Hepatic stellate cell (primary cell): ENCODE measurements at regions not wholly inside any gene's neighbourhood (a gene's known extent, or its start where the extent isn't known, plus 50 kb on each side); places are given as distances from the start of the nearest gene placed in this dataset.
"Not testable (repeated sequence)": the region's sequence is repeated elsewhere in the genome, so short reads cannot be mapped to it uniquely, and the experiment has no call there.

Experiments
- DNase-seq: peaks from one replicate; pipeline ENCODE4 v3.0.0; 2011; ENCODE audit warnings: low spot score

DNA sequence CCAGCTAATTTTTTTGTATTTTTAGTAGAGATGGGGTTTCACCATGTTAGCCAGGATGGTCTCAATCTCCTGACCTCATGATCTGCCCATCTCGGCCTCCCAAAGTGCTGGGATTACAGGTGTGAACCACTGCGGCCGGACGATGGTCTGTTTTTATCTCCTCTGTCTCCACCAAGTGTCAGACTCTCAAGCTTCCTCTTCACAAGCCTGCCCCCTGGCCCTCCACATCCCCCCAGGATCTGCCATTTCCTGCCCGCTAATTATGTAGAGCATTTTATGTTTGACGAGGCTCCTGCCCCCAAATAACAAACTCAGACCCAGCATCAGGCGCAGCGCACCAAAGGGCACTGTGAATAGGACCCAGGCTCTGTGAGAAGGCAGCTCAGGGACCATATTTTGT, 101.8 kb upstream of the PCBD1 start:
- DNase-seq = not testable (repeated sequence)

DNA sequence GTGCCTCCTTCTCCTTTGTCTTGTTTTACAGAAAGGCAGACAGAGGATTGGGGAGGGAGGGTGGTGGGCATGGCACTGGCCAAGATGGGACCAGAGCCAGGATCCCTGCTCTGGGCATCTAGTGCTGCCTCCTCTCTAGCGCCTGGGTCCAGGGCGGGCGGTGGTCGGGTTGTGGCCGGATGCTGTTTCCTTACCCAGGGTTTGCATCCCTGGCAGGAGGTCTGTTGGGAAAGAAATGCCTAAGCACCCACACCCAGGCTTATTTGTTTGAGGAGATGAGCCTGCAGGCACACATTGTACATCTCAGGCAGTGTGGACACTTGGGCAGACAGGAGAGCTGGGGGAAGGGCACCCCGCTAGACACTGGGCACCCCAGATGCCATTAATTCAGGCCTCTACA, 102.3 kb upstream of the PCBD1 start:
- no peak for DNase-seq

DNA sequence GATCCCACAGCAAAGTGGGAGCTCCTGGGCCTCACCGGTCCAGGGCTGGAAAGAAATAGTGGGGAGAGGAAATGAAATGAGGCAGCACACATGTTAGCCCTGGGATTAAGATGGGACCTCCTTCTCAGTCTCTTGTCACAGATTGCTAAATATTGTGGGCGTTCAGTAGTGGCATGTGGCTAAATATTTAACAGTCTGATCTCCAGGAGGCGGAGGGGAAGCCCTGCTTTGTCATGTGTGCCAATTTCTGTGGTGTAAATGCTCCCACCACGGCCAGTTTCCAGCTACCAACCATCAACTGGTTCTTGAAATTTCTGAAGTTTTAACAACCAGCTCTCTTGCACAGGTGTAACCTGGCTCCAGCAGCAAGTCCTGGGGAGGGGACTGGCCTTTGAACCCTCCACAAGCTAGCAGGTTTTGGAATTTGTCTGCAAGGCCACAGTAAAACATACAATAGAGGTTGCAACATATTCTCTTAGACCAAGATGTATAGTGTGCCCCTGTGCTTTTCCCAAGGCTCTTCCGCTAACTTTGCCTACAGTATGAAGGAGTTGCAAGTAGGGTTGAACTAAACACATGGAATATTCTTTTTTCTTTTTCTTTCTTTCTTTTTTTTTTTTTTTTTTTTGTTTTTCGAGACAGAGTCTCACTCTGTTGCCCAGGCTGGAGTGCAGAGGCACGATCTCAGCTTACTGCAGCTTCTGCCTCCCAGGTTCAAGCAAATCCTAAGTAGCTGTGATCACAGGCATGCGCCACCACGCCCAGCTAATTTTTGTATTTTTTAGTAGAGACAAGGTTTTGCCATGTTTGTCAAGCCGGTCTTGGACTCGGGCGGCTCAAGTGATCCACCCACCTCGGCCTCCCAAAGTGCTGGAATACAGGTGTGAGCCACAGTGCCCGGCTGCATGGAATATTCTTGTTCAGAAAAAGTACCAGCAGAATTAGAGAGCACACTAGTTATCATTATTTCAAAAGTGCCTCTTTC, 103.1 kb upstream of the PCBD1 start:
- no peak for DNase-seq

DNA sequence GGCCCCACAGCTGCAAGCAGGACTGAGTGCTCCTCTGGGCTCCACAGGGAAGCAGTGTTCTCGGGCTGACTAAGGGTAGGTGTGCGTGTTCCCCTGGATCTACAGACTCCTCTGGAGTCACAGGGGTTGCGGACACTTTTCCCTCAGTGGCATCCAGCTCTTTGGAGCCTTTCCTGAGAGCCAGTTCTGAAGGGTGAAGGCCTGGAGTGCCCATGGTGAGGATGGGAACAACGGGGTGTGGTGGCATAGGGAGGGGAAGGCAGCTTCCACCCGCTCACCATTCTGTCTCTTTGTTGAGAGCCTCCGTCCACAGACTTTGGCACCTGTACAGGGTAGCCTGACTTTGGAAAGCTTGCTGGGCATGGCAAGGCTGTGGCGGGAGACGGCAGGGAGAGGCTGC, 104.1 kb upstream of the PCBD1 start:
- DNase-seq = no peak

DNA sequence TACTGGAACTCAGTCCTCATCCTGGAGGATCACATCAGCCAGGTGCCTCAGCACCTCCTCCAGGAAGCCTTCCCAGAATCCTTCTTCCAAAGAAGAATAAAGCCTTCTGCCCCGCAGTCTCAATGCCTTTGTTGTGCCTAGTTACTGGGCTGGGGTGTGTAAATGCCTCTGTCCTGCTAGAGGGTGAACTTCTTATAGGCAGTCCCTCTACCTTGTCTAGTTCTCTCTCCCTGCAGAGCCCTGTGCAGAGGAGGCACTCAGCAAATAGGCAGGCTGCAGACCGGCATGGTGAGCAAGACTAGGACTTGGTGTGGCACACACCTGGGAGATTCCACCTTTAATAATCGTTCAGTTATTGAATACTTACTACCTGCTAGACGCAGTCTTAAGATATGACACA, 104.7 kb upstream of the PCBD1 start:
- DNase-seq = no peak

DNA sequence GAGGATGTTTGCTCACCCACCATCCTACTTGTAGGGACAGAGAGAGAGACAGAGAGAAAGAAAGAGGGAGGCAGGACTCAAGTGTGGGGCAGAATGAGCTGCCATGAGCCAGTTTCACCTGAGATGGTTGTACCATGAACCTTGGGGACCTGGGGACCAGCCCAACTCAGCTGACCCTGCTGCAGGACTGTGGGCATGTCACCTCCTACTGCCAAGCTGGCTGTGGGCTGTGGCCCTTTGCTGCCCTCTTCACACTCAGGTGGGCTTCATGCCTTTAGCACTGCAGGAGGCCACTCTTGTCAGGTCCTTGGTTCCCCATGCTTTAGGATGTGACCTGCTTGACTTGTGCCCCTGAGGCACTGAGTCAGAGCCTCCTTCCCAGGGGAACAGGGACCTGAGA, 108.2 kb upstream of the PCBD1 start:
- DNase-seq = no peak

DNA sequence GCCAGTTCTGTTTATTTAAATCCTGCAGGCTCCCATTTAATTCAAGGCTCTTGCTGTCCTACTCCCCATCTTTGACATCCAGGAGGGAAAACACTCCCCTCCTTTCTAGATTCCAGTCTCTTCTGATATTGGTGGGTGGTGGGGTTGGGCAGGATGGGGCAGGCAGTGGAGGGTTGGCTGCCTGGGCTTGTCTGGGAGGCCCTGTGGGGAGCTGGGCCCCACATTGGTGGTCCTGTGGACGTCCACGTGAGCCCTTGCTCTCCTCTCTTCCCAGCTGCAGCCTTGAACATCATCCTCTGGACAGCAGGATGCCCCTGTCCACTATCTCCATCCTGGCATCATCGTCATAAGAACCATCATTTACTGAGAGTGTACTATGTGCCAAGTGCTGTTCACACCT, 108.9 kb upstream of the PCBD1 start:
- DNase-seq = no peak

DNA sequence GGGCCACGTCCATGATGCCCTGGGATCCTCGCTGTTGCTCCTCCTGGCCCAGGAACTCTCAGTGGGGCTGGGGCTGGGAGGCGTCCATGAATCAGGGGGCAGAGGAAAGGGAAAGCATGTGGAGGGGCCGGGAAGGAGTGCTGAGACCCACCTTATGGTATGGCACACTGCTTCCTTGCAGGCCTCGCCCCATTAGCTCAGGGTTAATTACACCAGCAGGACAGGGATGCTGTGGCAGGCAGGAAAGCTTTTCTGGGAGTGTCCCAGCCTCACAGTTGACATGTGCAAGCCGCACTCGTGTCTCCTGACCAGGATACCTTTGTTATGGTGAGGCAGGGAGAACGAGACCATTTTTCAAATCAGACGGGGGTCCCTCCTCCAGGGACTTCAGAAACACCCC, 109.7 kb upstream of the PCBD1 start:
- DNase-seq = no peak

DNA sequence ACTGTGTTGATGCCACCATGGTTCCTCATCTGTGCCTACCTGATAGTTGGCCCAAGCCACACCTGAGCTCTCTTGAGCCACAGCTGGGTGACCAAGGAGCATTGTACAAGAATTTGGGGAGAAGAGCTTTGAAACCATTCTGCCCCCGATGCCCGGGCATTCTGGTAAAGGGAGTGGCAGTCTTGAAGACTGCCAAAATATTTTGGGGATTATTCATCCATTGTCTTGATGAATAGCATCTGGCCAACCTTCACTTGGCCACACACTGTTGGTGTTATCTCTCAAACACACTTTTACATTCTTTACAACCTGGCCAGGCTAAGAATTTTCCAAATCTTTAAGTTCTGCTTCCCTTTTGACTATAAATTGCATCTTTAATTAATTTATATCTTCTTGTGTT, 113.1 kb upstream of the PCBD1 start:
- DNase-seq = no peak

DNA sequence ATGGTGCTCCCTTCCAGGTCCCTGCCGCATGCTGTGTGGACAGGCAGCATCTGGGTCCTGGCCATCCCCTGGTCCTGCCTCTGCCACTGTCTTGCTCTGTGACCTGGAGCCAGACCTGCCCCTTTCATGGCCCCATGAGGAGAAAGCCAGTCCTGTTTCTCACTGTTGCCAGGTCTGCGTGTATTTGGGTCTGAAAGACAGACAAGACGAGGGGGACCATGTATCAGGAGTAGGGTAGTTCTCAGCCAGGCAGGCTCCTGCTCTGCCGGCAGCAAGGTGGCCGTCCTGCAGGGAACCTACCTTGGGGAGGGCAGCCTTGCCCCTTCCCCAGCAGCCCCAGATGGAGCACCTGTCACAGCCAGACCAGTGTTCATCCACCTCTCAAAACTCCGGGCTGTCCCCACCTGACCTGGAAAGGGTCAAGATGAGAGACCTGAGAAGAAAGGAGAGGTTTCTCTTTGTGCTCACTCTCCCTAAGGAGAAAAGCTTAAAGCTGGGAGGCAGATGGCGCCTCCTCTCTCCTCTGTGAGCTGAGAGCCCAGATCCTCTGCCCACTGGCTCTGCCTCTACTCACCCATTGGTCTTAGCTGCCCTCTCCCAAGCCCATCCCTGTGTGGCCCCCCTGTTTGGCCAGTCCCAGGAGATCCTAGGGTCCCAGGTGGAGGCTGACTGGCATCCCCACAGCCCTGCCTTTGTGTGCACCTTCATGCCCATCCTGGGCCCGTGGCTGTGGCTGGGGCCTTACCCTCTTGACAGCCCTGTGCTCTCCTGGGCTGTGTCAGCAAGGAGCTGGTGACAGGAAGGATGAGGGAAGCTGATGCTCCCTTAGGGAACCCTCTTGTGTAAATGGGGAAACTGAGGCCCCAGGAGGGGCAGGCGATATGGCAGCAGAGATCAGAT, 116.1 kb upstream of the PCBD1 start:
- no peak for DNase-seq

DNA sequence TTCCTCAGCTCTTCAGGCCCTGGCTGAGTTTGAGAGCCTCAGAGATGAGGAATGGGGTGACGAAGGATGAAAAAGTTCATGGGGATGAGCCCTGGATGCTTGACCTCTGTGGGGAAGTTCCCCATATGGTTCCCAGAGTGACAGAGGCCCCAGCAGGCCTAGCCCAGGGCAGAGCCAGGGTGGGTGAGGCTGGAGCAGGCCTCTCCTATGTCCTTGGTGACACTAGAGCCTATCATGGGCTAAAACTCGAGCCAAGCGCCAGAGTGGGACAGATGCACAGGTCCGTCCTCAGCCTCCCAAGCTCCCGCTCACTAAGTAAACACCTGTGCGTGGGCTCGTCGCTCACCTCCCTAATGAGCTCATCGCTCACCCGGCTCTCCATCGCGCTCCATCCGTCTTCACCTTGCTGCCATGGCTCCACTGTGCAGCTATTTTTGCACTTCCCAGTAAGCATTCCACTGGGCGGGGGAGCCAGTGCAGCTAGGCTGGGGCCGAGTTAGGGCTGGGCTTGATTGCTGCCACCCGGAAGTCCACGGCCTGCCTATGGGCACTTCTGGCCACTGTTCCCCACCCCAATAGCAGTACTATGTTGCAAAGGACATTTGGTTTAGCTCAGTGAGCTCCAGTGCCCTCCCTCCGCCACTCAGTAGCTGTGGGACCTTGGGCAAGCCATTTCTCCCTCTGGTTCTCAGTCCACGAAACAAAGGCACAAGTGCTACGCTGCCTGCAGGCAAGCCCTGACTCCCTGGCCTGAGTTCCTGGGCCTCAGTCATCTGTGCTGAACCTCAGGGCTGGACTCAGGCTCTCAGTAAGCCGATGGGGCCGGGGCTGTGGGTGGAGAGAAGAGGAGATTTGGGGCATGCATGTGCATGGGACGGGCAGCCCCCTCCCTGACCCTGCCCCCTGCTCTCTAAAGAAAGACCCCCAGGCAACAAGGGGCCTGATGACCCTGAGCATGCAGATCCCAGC, 117.3 kb upstream of the PCBD1 start:
- DNase-seq = no peak

DNA sequence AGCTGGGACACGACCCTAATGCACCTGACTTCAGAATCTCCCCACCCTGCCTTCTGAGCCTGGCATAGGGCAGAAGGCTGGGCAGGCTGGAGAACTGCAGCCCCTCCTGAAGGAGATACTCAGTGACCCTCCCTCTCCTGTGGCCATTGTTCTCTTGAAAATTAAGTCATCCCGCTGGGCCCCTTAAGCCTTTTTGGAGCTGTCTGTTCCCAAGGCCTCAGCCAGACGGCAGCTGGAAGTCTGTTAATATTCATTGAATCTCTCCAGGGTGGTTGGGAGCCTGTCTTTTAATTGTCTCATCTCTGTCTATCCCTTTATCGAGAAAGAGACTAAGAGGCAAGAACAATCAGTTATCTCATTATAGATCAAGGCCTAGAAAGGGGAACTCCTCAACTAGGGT, 118.1 kb upstream of the PCBD1 start:
- DNase-seq = no peak

DNA sequence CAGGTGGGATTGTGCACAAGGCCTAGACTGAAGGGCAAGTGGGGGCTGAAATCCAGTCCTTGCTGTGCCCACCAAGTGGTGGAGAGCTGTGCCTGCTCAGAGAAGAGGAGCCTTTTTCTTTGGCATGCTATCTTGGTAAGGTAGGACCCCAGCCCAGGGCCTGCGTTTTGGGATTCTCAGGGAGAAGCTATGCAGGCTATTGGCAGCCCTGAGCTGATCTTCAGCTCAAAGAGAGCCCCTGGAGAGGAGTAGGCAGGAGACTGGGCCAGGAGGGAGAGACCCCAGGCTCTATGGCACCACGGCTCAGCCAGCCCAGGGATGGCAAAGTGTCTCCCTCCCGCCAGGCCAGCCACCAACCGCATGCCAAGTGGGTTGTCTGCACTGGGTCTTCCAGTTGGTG, 119.2 kb upstream of the PCBD1 start:
- no peak for DNase-seq

DNA sequence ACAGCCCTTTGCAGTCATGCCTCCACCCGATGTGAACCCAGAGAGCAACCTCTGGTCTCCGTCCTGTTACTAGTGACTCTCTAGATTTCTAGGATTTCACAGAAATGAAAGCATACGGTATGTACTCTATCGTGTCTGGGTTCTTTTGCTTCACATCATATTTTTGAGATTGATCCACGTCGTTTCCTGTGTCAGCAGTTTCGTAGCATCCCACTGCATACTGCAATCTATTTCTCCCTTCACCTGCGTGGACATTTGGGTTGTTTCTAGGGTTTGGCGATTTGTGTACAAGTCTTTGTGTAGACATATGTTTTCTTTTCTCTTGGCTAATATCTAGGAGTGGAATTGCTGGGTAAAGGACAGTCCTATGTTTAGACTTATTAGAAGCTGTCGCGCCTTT, 119.8 kb upstream of the PCBD1 start:
- DNase-seq = no peak

DNA sequence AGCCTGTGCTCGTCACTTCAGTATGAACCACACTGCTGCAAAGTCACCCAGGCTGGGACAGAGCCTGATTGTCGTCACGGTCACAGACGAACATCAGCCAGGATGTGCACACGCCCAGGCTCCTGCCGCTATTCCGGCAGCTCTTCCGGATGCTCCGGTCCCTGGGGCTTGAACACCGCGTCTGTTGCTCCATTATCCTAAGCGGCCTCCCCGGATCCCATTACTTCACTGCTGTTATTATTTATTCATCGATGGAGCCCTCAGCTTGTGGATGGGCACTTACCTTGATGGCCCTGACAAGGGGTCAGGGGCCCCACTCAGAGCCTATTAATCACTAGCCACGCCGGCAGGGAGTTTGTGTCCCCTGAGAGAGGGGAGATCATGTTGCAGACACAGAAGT, 120.8 kb upstream of the PCBD1 start:
- no peak for DNase-seq

DNA sequence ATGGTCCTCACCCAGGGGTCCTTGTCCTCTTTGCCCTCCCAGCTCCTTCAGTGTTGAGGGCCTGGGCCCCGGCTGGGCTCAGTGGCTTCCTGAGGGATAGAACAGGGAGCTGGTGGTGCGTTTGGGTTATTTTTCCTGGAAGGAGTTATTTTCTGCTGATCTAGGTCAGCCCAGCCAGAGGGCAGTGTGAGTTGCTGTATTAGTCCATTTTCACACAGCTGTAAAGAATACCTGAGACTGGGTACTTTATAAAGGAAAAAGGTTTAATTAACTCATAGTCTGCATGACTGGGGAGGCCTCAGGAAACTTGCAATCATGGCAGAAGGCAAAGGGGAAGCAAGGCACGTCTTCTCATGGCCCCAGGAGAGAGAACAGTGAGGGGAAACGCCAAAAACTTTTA, 122.4 kb upstream of the PCBD1 start:
- DNase-seq = no peak

DNA sequence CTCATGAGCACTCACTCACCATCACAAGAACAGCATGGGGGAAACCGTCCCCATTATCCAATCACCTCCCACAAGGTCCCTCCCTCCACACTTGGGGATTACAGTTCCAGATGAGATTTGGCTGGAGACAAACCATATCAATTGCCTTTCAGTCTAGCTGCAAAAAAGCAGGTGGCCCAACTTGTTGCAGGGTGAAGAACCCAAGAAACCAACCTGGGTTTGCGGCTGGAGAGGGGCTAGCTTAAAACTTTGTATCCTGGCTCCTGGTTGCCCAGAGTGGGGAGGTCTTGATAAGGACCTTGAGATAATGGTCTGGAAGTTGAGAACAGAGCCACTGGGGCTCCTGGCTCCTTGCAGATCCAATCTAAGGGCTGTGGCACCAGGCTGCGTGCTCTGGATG, 122.8 kb upstream of the PCBD1 start:
- no peak for DNase-seq

DNA sequence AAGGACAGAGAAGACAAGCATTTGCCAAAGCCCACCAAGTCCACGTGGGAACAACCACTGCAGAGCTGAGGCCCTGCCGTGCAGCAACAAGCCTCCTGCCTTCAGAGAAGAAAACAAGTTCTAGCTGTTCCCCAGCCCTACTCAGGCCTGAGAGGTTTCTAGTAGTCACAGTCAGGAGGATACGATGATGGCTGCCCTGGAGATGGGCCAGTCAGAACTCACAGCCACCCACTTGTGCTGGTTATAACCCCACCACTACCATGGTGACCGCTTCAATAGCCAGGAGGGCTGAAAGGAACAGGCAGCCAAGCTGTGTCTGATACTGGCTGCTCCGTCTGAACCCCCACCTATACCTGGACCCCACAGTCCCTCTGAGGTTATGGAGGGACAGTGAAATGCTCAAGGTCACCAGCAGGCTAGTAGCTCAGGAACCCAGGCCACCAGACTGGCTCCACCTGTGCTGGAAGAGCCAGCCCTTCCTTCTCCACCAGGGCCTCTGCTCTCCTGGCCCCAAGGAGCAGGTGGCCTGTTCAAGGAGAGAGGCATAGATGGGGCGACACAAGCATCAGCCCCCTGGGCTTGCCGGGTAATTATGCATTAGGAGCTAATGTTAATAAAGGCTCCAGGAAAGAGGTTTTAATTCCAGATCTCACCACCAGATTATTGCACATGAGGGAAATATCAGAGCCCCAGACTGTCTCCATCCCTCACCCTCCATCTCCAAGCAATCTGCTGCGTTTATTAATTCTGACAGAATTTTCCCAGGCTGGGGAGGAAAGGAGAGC, 125.8 kb upstream of the PCBD1 start:
- DNase-seq = no peak

DNA sequence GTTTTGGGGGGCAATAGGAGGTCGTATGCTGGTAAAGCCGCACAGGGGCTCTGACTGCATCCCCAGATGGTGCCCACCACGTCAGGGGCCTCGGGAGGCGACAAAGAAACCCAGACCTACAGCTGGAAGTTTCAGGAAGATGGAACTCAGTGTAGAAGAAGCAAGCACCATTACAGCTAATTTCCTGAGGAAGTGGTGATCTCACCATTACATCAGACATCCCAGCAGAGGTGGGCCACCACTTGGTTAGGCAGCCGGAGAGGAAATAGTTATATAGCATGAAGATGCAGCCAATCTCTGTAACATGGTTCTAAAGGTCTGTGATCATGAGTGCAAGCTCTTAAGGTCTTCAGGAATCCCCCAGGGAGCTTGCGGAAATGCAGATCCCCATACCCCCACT, 127.3 kb upstream of the PCBD1 start:
- DNase-seq = no peak

DNA sequence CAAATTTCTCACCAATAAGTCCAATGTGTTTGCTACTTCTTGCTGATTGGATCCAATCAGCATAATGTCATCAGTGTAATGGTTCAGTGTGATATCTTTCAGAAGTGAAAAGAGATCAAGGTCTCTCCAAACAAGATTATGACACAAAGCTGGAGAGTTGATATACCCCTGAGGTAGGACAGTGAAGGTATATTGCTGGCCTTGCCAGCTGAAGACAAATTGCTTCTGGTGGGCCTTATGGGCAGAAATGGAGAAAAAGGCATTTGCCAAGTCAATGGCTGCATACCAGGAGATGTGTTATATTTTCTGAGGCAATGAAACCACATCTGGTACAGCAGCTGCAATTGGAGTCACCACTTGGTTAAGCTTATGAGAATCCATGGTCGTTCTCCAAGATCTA, 131.7 kb upstream of the PCBD1 start:
- DNase-seq = not testable (repeated sequence)

DNA sequence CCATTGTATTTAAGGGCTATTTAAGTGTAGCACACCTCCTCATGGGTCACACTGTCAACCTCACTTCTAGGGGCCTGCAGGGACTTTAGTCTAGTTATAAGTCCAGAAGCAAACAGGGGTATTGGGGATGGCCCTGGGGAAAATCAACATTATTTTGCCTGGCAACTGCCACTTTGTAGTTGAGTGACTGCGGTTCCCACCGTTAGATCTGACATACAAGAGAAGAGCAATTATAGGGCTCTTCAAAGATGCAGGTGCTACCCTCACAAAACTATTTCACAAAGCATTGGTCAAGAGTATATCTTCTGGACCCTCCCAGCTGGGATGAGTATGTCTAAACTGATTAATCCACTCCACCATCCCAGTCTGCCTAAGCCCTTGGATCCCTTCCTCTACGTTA, 133.0 kb upstream of the PCBD1 start:
- no peak for DNase-seq
